ENCODE measurements at regions not wholly inside any gene's neighbourhood (a gene's known extent, or its start where the extent isn't known, plus 50 kb on each side); places are given as distances from the start of the nearest gene placed in this dataset.

DNA sequence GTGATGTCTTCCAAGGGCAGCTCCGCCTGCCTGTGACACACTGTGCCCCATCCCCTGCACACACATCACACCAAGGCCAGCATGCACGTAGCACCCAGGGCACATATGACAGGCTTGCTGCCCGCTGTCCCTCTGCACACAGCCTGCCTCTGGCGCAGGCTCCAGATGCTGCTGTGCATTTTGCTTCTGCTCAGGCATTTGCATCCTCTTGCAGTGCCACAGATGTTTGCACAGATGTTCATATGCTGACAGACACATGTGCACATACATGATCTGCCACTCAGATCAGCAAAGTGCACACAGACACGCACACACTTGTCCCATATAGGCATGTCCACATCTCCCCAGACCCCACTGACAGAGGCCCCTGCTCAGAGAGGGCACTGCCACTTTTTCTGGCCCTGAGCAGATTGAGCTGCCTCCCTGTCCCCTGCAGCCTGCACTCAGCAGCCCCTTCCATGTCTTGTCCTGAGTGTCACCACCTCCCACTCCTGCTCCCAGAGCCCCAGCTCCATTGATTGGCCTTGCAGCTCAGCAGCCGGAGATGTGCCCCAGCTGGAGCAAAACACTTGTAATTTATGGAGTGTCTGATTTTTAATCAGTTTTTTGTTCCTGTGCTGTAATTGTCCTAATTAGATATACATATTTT, 115.1 kb upstream of the RPL38 start:
- TF ChIP-seq, protein P1, sequence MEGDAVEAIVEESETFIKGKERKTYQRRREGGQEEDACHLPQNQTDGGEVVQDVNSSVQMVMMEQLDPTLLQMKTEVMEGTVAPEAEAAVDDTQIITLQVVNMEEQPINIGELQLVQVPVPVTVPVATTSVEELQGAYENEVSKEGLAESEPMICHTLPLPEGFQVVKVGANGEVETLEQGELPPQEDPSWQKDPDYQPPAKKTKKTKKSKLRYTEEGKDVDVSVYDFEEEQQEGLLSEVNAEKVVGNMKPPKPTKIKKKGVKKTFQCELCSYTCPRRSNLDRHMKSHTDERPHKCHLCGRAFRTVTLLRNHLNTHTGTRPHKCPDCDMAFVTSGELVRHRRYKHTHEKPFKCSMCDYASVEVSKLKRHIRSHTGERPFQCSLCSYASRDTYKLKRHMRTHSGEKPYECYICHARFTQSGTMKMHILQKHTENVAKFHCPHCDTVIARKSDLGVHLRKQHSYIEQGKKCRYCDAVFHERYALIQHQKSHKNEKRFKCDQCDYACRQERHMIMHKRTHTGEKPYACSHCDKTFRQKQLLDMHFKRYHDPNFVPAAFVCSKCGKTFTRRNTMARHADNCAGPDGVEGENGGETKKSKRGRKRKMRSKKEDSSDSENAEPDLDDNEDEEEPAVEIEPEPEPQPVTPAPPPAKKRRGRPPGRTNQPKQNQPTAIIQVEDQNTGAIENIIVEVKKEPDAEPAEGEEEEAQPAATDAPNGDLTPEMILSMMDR (IDR thresholded peaks at IDR 0.05), result no peak
- no peak for TF ChIP-seq POLR2A (IDR thresholded peaks at IDR 0.05)

All from body of pancreas (tissue), 4 donors.